Right lobe of liver (tissue), 6 donors: ENCODE measurements at regions not wholly inside any gene's neighbourhood (a gene's known extent, or its start where the extent isn't known, plus 50 kb on each side); places are given as distances from the start of the nearest gene placed in this dataset.

Experiments
- ATAC-seq, 4 donors: fragments of 200-7000 bp; cut with Tn5 transposase; one replicate each; pipeline ENCODE4 v1.9.1; 2020; ENCODE audit warnings: mild to moderate bottlenecking in 4 of 4, moderate library complexity in 4 of 4
- DNase-seq, 3 donors: peaks; one replicate each; pipeline ENCODE4 v3.0.0-alpha.2; 2020
- H3K27ac ChIP-seq, 3 donors: fragments of 200-600 bp; one replicate each; pipeline ENCODE4 v1.8.0; 2022
- H3K27me3 ChIP-seq, 2 donors: fragments of 200-600 bp; one replicate each; pipeline ENCODE4 v1.8.0; 2022
- H3K36me3 ChIP-seq, 4 donors: fragments of 200-600 bp; sonication (generic) in 1 of 4; one replicate each; pipeline versions ENCODE4 v1.5.1 to v1.8.0; 2017 to 2022; ENCODE audit warnings: control low read depth in 1 of 4
- H3K4me1 ChIP-seq, 4 donors: fragments of 200-600 bp; sonication (generic) in 1 of 4; one replicate each; pipeline versions ENCODE4 v1.5.1 to v1.8.0; 2017 to 2022; ENCODE audit warnings: control low read depth in 1 of 4
- H3K4me3 ChIP-seq, 3 donors: fragments of 200-600 bp; one replicate each; pipeline ENCODE4 v1.8.0; 2022
- H3K9me3 ChIP-seq, 4 donors: fragments of 200-600 bp; sonication (generic) in 1 of 4; one replicate each; pipeline versions ENCODE4 v1.5.1 to v1.8.0; 2017 to 2022; ENCODE audit warnings: control low read depth in 1 of 4
- POLR2A ChIP-seq: fragments of 450-650 bp; IDR thresholded peaks from one replicate; pipeline ENCODE4 v1.6.1; 2017; ENCODE audit warnings: antibody characterized with exemption, mild to moderate bottlenecking
- WGBS: methylation state at CpG from one replicate; pipeline ENCODE4 v1.1.6; 2018; ENCODE audit warnings: low coverage, low lambda C conversion rate; ENCODE audit not compliant: insufficient coverage; ENCODE audit errors: missing lambda C conversion rate; 5-methylcytosine and 5-hydroxymethylcytosine counted together
- intact Hi-C, 2 donors: fragments of 100-400 bp; cut with DNase I; formaldehyde crosslinking; loops; one replicate each; pipeline versions ENCODE4 v1.11.2 to v1.14.1; 2022
- TF ChIP-seq, protein P1 (sequence below), 4 donors: fragments of 200-600 bp in 3 of 4; fragments of 450-650 bp in 1 of 4; IDR thresholded peaks; one replicate each; pipeline versions ENCODE4 v1.5.1 to v1.8.0; 2016 to 2022; ENCODE audit warnings: antibody characterized with exemption in 4 of 4, mild to moderate bottlenecking in 2 of 4
- donor health status: DM: no; HTN: yes; CAD: no.
- donor health status: DM: no; HTN: no; CAD: no.
- donor health status: DM: no; HTN: no; CAD: no.
- donor health status: DM: no; HTN: yes; CAD: no.
- donor health status: DM: no; HTN: yes; CAD: no.

- TF ChIP-seq, protein P1, sequence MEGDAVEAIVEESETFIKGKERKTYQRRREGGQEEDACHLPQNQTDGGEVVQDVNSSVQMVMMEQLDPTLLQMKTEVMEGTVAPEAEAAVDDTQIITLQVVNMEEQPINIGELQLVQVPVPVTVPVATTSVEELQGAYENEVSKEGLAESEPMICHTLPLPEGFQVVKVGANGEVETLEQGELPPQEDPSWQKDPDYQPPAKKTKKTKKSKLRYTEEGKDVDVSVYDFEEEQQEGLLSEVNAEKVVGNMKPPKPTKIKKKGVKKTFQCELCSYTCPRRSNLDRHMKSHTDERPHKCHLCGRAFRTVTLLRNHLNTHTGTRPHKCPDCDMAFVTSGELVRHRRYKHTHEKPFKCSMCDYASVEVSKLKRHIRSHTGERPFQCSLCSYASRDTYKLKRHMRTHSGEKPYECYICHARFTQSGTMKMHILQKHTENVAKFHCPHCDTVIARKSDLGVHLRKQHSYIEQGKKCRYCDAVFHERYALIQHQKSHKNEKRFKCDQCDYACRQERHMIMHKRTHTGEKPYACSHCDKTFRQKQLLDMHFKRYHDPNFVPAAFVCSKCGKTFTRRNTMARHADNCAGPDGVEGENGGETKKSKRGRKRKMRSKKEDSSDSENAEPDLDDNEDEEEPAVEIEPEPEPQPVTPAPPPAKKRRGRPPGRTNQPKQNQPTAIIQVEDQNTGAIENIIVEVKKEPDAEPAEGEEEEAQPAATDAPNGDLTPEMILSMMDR (IDR thresholded peaks at IDR 0.05) = no peak
- no peak for TF ChIP-seq POLR2A
Measured at GRCh38 chr16:85398688-85399582, 214.2 kb upstream of the GSE1 start.

DNA sequence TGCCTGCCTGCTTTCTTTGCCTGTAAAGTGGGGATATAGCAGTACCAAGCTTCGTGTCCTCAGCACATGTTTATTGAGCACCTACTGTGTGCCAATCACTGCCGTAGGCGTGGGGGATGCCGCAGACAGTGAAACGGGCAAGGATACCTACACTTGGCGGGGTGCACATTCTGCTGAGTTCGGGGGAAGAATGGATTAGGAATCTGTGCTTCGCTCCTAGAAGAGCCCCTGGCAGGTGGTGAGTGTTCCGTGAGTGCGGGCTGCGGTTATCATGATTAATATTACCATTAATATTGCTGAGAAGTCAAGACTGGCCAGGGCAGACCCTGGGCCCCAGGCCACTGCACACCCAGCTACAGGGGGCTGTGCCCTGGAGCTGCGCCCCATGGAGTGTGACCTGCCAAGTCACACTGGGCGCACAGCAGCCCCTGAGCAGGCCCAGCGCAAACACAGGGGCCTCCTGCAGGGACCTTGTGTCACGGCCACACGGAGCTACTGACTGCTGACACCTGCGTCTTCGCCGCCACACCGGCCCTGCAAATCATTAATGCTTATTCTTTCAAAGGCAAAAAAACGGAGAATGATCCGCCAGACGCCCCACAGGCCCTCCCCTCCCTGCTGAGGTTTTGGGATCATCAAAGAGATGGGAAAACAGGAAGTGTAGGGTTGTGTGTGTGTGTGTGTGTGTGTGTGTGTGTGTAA lies 213.4 kb upstream of the GSE1 start:
- no peaks in the 10 kb centered on the region for H3K9me3 ChIP-seq
- DNase-seq (peak in 2 of 3 donors; percentile 13 to 30), ATAC-seq (no peak)
- peaks cover 0 to 4% (median 0%) of the 10 kb centered on the region in 4 donors for H3K4me1 ChIP-seq
- 77% methylated on average over 11 of the region's 23 CpGs for WGBS
- H3K4me3 ChIP-seq = no peak overlapping the region
- H3K36me3 ChIP-seq = no peaks in the 10 kb centered on the region
- no peaks in the 10 kb centered on the region for H3K27me3 ChIP-seq
- TF ChIP-seq POLR2A = no peak
- TF ChIP-seq, protein P1 (IDR thresholded peaks at IDR 0.05) = no peak
- no peak overlapping the region for H3K27ac ChIP-seq
- intact Hi-C loops = no loop called here

More at GRCh38 chr16:85398688-85399582, 214.2 kb upstream of the GSE1 start:
- Histone ChIP-seq H3K27me3 (no peaks in the 10 kb centered on the region), H3K36me3 (no peaks in the 10 kb centered on the region), H3K27ac (no peak overlapping the region), H3K4me3 (no peak overlapping the region), H3K9me3 (no peaks in the 10 kb centered on the region), H3K4me1 (peaks cover 0 to 4% (median 0%) of the 10 kb centered on the region in 4 donors)
- 79% methylated on average over 13 of the region's 22 CpGs for WGBS
- ATAC-seq (no peak), DNase-seq (peak in 1 of 3 donors; percentile 30)
- intact Hi-C loops = no loop called here

DNA sequence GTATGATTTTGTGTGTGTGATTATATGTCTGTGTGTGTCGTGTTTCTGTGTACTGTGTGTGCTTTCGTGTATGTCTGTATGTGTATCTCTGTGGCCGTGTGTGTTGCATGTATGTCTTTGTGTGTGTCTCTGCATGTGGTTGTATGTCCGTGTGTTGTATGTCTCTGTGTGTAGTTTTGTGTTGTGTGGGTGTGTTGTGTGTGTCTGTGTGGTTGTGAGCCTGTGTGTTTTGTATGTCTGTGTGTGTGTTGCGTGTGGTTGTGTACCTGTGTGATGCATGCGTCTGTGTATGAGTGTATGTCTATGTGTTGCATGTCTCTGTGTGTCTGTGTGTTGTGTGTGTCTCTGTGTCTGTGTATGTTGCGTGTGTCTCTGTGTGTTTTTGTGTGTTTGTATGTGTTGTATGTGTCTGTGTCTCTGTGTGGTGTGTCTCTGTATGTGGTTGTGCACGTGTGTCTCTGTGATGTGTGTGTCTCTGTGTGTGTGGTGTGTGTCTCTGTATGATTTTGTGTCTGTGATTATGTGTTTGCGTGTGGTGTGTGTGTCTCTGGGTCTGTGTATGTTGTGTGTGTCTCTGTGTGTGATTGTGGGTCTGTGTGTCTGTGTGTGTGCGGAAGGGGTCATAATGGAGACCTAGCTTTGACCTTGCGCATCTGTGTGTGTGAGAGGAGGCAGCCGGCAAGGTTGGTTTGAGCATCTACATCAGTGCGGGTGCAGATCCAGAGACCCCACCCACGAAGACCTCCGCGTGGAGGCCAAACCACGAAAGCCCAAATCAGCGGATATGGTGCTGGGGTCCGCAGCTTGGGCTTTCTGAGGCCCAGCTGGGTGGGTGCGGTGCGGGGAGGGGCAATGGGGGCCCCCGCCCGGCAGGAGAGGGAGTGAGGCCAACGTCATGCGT lies 212.6 kb upstream of the GSE1 start:
- H3K4me3 ChIP-seq = no peak overlapping the region
- H3K4me1 ChIP-seq = peaks cover 0 to 4% (median 0%) of the 10 kb centered on the region in 4 donors
- 81% methylated on average over 6 of the region's 25 CpGs for WGBS
- H3K27me3 ChIP-seq = no peaks in the 10 kb centered on the region
- no peak for TF ChIP-seq POLR2A
- TF ChIP-seq, protein P1 (IDR thresholded peaks at IDR 0.05) = no peak
- ATAC-seq = no peak
- intact Hi-C loops = no loop called here
- no peak overlapping the region for H3K27ac ChIP-seq
- no peaks in the 10 kb centered on the region for H3K36me3 ChIP-seq
- DNase-seq = peak in 2 of 3 donors; percentile 14 to 40
- no peaks in the 10 kb centered on the region for H3K9me3 ChIP-seq

DNA sequence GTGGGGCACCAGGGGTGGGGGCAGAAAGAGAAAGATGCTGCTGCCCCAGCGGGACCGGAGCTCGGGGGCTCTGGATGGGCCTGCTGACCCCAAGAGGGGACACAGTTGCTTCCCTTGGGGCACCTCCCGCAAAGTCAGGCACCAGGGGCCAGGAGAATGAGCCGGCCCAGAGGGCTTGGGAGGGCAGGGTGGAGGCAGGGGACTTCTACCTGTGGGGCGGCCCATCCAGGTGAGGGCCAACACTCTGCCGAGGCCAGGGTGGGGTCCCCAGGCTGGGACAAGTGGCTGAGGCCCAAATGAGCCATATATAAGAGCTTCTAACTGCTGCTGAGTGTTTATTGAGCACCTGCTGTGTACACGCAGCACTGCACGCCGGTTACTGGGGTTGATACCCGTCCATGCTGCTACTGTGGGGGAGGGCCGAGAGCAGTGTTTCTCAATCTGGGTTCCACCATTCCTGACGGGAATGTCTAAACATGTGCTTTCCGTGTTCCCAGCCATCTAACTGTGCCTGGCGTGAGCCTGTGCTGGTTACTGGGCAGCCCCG lies 211.7 kb upstream of the GSE1 start:
- Histone ChIP-seq H3K27me3 (no peaks in the 10 kb centered on the region), H3K27ac (no peak overlapping the region), H3K9me3 (no peaks in the 10 kb centered on the region), H3K4me3 (no peak overlapping the region), H3K4me1 (peaks cover 0 to 1% (median 0%) of the 10 kb centered on the region in 4 donors), H3K36me3 (no peaks in the 10 kb centered on the region)
- 93% methylated on average over 3 of the region's 16 CpGs for WGBS
- intact Hi-C loops = no loop called here
- no peak for TF ChIP-seq POLR2A
- TF ChIP-seq, protein P1 (IDR thresholded peaks at IDR 0.05) = no peak
- ATAC-seq (no peak), DNase-seq (peak in 2 of 3 donors; percentile 32 to 41)
